HL-60/S4 treated with retinoic acid at 250 ng/mL for 4 days and 3 days (cell line): ENCODE measurements at regions not wholly inside any gene's neighbourhood (a gene's known extent, or its start where the extent isn't known, plus 50 kb on each side); places are given as distances from the start of the nearest gene placed in this dataset.

Experiments
- in situ Hi-C: fragments of 300-500 bp; cut with MboI; formaldehyde crosslinking; loops from 2 replicates; pipeline ENCODE4 v1.7.0; 2022; ENCODE audit warnings: low sequenced_read_pairs

- in situ Hi-C loops: no loop called here
These were observed 385.6 kb downstream of the NR2F2 start for GRCh38 chr15:96716075-96716474.

GRCh38 chr15:96716478-96716877 lies 386.0 kb downstream of the NR2F2 start:
- in situ Hi-C loops: no loop called here

- in situ Hi-C loops: no loop called here
These were observed 389.8 kb downstream of the NR2F2 start for GRCh38 chr15:96720251-96720650.

DNA sequence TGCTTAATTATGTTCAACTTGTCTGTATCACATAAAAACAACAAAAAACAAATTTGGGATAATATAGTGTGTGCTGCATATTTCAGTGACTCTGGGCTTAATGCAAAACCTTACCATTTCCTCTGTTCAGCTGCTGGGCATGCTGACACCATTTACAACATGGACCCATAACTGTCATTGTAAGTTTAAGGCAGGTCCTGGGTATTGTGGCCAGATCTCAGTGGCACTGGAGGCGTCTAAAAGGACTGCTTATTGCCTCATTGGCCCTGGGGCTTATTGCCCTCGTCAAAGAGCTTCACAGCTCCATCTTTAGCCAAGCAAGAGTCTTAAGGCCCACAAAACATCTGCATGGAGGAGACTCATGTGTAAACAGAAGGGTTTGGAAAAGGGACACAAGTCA lies 390.2 kb downstream of the NR2F2 start:
- in situ Hi-C loops: no loop called here

GRCh38 chr15:96728591-96728990 lies 398.1 kb downstream of the NR2F2 start:
- in situ Hi-C loops: no loop called here

DNA sequence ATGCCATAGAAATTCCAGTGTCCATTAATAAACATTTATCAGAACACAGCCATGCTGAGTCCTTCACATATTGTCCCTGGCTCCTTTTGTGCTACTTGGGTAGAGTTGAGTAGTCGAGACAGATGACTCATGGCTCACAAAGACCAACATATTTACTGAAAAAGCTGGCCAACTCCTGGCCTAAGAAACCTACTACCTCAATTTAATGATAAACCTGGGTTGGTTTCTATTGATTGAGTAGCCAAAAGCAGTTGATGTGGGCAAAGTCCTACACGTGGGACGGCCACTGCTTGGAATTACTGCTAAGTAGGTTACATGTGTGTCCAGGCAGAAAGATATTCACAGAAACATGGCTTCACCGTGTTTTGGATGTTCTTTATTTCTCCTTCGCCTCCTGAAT lies 402.2 kb downstream of the NR2F2 start:
- in situ Hi-C loops: no loop called here

DNA sequence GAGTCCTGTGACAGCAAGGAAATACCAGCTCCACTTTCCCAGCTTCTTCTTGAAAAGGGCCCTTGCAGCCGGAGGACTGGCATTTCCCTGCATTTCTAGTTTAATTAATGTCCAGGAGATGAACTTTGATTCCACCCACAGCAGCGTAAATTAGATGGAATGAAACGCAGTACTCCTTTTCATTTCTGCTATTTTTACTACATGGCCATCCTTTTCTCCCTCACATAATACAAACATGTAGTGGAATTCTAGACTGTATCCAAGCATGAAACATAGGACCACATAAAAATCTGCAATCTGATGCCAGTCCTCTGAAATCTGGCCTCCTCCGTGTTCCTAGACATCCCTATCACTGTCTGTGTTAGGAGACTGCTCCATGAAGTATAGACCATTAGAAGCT lies 403.2 kb downstream of the NR2F2 start:
- in situ Hi-C loops: no loop called here

- in situ Hi-C loops: no loop called here
These were observed 405.2 kb downstream of the NR2F2 start for GRCh38 chr15:96735632-96736240.

DNA sequence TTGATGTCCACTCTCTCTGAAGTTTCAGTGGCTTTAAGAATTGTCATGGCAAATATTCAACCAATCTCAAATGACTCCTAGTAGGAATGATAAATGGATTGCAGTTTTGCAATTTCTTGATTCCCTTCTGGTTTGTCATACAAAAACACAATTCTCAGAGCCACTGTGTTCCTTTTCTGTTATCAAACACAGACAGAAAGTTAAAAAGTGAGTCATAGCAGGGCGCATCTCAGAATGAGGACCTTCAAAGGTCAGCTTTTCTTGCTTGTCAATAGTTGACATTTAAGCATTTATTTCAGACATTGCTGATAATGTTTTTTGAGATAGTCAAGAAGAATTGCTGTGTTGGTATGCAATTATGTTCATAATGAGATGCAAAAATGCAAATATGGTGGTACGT lies 405.9 kb downstream of the NR2F2 start:
- in situ Hi-C loops: no loop called here

GRCh38 chr15:96737408-96737807 lies 406.9 kb downstream of the NR2F2 start:
- in situ Hi-C loops: no loop called here

GRCh38 chr15:96746665-96747064 lies 416.2 kb downstream of the NR2F2 start:
- in situ Hi-C loops: no loop called here

DNA sequence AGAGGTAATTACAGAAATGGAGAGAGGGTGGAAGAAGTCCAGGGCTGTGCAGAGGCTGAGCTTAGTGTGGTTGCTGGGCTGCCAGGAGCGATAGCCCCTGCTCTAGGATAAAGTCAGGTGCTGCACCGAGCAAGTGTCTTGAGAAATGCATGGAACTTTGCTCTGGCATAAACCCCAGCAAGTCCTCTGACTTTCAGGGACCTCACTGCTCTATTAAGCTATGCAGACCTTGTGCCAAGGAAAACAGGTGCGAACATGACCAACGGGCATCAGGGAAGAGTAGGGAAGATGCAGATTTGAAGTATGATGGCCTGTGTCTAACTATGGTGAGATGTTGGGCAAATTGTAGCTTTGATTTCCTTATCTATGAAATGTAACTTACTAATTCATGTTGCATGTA lies 416.8 kb downstream of the NR2F2 start:
- in situ Hi-C loops: no loop called here

GRCh38 chr15:96750361-96750760 lies 419.9 kb downstream of the NR2F2 start:
- in situ Hi-C loops: no loop called here

DNA sequence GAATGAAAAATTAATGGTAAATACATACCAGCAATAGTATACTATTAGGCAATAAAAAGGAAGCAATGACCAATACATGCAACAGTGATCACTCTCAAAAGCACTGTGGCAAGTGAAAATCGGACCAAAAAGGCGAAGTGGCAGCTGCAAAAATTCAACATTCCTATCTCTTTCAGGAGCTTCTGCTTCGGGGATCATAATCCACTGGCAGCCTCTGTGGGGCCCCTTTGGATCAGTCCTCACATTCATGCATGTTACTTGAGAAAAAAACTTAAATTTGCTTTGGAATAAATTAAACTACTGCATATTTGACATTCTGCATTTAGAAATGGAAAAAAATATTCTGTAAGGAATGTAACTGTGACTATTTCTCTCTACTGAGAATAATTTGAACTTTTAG lies 425.6 kb downstream of the NR2F2 start:
- in situ Hi-C loops: no loop called here

- in situ Hi-C loops: no loop called here
These were observed 426.2 kb downstream of the NR2F2 start for GRCh38 chr15:96756656-96757055.

GRCh38 chr15:96762566-96762965 lies 432.1 kb downstream of the NR2F2 start:
- in situ Hi-C loops: no loop called here

- in situ Hi-C loops: no loop called here
These were observed 434.0 kb downstream of the NR2F2 start for GRCh38 chr15:96764501-96764900.

- in situ Hi-C loops: no loop called here
These were observed 434.4 kb downstream of the NR2F2 start for GRCh38 chr15:96764946-96765345.

- in situ Hi-C loops: no loop called here
These were observed 435.9 kb downstream of the NR2F2 start for GRCh38 chr15:96766366-96766765.

DNA sequence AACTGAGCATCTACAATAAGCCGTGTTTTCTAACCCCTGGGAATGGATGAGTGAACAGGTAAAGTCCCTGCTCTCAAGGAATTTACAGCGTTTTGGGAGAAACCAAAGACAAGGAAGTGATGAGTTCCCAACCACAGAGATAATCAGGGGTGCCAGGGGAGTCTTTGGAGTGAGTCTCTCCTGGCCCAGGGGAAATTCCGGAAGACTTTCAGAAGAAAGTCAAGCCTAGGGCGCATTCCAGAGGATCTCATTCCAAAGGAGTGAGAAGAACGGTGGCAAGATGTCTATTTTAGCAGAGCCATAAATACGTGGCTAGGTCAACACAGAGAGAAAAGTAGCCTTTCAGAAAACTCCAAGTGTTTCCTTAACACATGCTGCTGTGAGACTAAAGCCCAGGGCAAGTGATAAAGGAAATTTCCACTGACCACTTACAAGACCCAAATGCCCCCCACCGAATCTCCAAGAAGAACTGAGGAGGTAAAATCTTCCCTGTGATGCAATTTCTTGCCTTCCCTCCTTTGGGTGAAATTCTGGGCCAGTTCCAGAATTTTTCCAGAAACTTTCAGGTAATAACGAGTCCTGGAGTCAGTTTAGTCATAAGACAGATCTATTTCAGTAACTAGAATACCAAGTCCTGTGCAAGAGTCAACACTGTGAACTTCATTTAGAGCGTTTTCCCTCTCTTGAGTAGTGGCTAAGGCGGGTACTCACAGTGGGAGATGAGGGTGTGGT lies 437.4 kb downstream of the NR2F2 start:
- in situ Hi-C loops: no loop called here

- in situ Hi-C loops: no loop called here
These were observed 437.9 kb downstream of the NR2F2 start for GRCh38 chr15:96768435-96768789.

DNA sequence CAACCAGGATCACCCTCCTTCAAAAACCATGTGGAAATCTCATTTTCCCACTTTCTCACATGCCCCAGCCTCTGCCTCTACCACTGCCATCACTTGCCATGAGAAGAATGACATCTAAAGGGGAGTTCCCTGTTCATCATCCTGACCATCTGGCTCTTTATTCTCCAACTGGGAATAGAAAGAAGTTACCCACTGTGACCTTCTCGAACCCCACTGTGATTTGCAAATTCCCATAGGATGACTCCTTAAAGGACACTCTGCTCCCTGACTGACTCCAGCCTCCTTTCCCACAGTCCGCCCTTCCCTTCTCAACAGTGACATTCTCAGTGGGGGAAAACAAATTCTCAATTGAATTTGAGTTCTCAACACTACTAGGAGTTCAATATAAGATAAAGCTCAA lies 440.5 kb downstream of the NR2F2 start:
- in situ Hi-C loops: no loop called here

DNA sequence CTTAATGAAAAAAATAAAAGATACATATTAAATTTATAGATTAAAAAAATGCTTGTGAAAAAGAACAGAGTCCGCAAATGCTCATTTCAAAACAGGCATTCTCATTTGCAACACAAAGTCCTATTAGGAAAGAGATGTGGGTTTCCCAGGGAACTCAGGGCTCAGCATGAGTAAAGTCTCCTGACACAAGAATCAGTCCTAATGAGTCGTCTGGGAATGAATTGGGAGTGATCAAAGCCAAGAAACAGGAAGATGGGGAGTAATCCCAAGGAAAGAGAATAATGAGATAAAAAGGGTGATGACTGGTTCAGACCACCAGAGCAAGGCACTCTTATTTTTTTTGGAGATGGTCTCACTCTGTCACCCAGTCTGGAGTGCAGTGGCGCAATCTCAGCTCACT lies 443.7 kb downstream of the NR2F2 start:
- in situ Hi-C loops: no loop called here
